ENCODE measurements at regions not wholly inside any gene's neighbourhood (a gene's known extent, or its start where the extent isn't known, plus 50 kb on each side); places are given as distances from the start of the nearest gene placed in this dataset.

DNA sequence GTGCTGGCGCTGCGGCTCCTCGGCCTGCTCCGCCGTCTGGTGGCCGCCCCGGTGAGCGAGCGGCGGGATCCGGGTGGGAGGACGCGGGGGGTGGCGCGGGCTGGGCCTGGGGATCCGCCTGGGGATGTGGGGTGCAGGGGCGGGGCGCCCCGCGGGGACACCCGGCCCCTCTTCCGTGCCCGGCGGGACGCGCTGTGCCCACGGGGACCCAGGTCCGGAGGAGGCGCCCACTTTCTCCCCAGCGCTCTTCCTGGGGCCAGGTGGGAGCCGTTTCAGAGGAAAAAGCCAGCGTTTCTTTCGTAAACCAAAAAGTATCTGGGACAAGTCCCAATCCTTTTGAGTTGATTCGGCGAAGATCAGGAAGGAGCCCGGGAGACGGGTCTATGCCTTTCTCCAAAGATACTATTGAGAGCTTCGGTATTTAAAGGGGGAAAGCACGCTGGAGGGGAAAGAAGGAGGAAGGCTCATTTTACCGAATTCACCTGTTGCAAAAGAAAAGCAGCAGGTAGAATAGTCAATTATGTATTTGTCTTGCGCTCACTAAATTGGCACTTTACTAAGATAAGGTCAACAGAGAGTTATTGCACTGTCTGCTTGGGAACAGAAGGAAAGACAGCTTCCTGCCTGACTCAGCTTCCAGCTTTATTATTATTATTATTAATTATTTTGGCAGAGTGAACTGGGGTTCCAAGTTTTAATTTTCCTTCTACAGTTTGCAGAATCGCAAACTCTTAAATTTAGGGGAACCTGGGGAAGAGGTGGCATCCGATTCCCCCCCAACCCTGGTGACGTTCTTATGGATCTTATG lies 81.5 kb upstream of the CD99 start:
- TF ChIP-seq, protein P1, sequence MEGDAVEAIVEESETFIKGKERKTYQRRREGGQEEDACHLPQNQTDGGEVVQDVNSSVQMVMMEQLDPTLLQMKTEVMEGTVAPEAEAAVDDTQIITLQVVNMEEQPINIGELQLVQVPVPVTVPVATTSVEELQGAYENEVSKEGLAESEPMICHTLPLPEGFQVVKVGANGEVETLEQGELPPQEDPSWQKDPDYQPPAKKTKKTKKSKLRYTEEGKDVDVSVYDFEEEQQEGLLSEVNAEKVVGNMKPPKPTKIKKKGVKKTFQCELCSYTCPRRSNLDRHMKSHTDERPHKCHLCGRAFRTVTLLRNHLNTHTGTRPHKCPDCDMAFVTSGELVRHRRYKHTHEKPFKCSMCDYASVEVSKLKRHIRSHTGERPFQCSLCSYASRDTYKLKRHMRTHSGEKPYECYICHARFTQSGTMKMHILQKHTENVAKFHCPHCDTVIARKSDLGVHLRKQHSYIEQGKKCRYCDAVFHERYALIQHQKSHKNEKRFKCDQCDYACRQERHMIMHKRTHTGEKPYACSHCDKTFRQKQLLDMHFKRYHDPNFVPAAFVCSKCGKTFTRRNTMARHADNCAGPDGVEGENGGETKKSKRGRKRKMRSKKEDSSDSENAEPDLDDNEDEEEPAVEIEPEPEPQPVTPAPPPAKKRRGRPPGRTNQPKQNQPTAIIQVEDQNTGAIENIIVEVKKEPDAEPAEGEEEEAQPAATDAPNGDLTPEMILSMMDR (conservative IDR thresholded peaks at IDR 0.05; ENCODE audit: low read depth, low read length), result no peak
- TF ChIP-seq EZH2 (IDR thresholded peaks at IDR 0.05; ENCODE audit: borderline replicate concordance, low read depth, low read length, poor library complexity, severe bottlenecking), result no peak

Data from A673 (cell line).